NB4 (cell line): ENCODE measurements at regions not wholly inside any gene's neighbourhood (a gene's known extent, or its start where the extent isn't known, plus 50 kb on each side); places are given as distances from the start of the nearest gene placed in this dataset.

Source experiments
- TF ChIP-seq, protein P1 (sequence below): IDR thresholded peaks from 2 replicates; pipeline ENCODE4 v1.6.1; 2011; ENCODE audit warnings: low read depth, low read length
- TF ChIP-seq, protein P2 (sequence below): IDR thresholded peaks from one replicate; pipeline ENCODE4 v1.5.1; 2012; ENCODE audit warnings: low read depth, low read length

DNA sequence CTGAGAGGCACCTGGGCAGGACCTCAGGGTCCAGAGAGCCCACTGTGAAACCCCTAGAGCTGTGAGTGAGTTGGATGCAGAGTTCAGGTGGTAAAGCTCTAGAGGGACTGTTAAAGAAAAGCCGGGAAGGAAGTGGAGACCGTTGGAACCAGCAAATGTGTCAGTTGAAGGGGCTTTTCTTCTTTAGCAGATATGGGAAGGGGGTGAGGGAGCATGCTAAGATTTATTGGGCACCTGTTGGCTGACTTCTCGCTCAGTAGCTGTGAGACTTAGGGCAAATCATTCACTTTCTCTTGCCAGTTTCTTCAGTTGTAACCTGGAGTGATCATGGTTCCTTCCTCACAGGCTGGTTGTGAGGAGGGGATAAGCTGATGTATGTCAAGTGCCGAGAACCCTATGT lies 287.7 kb downstream of the DHX35 start:
- TF ChIP-seq, protein P1, sequence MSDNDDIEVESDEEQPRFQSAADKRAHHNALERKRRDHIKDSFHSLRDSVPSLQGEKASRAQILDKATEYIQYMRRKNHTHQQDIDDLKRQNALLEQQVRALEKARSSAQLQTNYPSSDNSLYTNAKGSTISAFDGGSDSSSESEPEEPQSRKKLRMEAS = no peak
- TF ChIP-seq, protein P2, sequence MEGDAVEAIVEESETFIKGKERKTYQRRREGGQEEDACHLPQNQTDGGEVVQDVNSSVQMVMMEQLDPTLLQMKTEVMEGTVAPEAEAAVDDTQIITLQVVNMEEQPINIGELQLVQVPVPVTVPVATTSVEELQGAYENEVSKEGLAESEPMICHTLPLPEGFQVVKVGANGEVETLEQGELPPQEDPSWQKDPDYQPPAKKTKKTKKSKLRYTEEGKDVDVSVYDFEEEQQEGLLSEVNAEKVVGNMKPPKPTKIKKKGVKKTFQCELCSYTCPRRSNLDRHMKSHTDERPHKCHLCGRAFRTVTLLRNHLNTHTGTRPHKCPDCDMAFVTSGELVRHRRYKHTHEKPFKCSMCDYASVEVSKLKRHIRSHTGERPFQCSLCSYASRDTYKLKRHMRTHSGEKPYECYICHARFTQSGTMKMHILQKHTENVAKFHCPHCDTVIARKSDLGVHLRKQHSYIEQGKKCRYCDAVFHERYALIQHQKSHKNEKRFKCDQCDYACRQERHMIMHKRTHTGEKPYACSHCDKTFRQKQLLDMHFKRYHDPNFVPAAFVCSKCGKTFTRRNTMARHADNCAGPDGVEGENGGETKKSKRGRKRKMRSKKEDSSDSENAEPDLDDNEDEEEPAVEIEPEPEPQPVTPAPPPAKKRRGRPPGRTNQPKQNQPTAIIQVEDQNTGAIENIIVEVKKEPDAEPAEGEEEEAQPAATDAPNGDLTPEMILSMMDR = no peak
